GM23338 (cell line): ENCODE measurements at regions not wholly inside any gene's neighbourhood (a gene's known extent, or its start where the extent isn't known, plus 50 kb on each side); places are given as distances from the start of the nearest gene placed in this dataset.

Source experiments
- ATAC-seq: fragments of 200-7000 bp; cut with Tn5 transposase; 3 replicates; pipeline ENCODE4 v1.9.1; 2020
- DNase-seq: peaks from one replicate; pipeline ENCODE4 v3.0.0-alpha.2; 2015; ENCODE audit warnings: low spot score
- H2AFZ ChIP-seq: fragments of 200-600 bp; sonication (generic); 2 replicates; pipeline ENCODE4 v1.8.0; 2016; ENCODE audit warnings: antibody characterized with exemption, mild to moderate bottlenecking, moderate library complexity
- H3F3A ChIP-seq: fragments of 200-600 bp; sonication (generic); replicated peaks from 2 replicates; pipeline ENCODE4 v1.8.0; 2017; ENCODE audit warnings: antibody characterized with exemption, mixed run types, low read depth
- H3K27ac ChIP-seq: fragments of 200-600 bp; sonication (generic); 2 replicates; pipeline ENCODE4 v1.6.1; 2016; ENCODE audit warnings: low read depth
- H3K27me3 ChIP-seq: fragments of 200-600 bp; sonication (generic); 2 replicates; pipeline ENCODE4 v1.8.0; 2016; ENCODE audit warnings: mild to moderate bottlenecking, mixed run types, moderate library complexity; ENCODE audit not compliant: insufficient read depth
- H3K36me3 ChIP-seq: fragments of 200-600 bp; sonication (generic); 2 replicates; pipeline ENCODE4 v1.8.0; 2016; ENCODE audit warnings: mild to moderate bottlenecking; ENCODE audit not compliant: insufficient read depth
- H3K4me1 ChIP-seq: fragments of 200-600 bp; sonication (generic); 2 replicates; pipeline ENCODE4 v1.8.0; 2016; ENCODE audit warnings: mild to moderate bottlenecking, moderate library complexity; ENCODE audit not compliant: insufficient read depth
- H3K4me2 ChIP-seq: fragments of 200-600 bp; sonication (generic); 2 replicates; pipeline ENCODE4 v1.7.1; 2017; ENCODE audit warnings: mixed run types
- H3K4me3 ChIP-seq: fragments of 200-600 bp; sonication (generic); 2 replicates; pipeline ENCODE4 v1.6.1; 2016; ENCODE audit warnings: mixed run types
- H3K79me2 ChIP-seq: fragments of 200-600 bp; sonication (generic); replicated peaks from 2 replicates; pipeline ENCODE4 v1.8.0; 2017; ENCODE audit warnings: mild to moderate bottlenecking; ENCODE audit not compliant: insufficient read depth
- H3K9me2 ChIP-seq: fragments of 200-600 bp; sonication (generic); 2 replicates; pipeline ENCODE4 v1.8.0; 2017; ENCODE audit not compliant: insufficient read depth
- H4K20me1 ChIP-seq: fragments of 200-600 bp; sonication (generic); replicated peaks from 2 replicates; pipeline ENCODE4 v1.8.0; 2017; ENCODE audit warnings: mild to moderate bottlenecking; ENCODE audit not compliant: insufficient read depth
- H3K27ac Mint-ChIP-seq: 2 replicates; pipeline ENCODE4 v1.8.0; 2020; ENCODE audit warnings: inconsistent platforms, mild to moderate bottlenecking, moderate library complexity, mixed read lengths
- H3K27me3 Mint-ChIP-seq: 3 replicates; pipeline ENCODE4 v1.8.0; 2022; ENCODE audit warnings: low read depth, mild to moderate bottlenecking, moderate library complexity, mixed read lengths, inconsistent platforms; ENCODE audit not compliant: insufficient read depth, poor library complexity
- H3K36me3 Mint-ChIP-seq: 3 replicates; pipeline ENCODE4 v1.8.0; 2021; ENCODE audit warnings: low read depth, mild to moderate bottlenecking, inconsistent platforms, moderate library complexity, mixed read lengths
- H3K4me1 Mint-ChIP-seq: 3 replicates; pipeline ENCODE4 v1.8.0; 2020; ENCODE audit warnings: mild to moderate bottlenecking, inconsistent platforms, mixed read lengths
- H3K4me3 Mint-ChIP-seq: 3 replicates; pipeline ENCODE4 v1.8.0; 2021; ENCODE audit warnings: moderate library complexity, mild to moderate bottlenecking, inconsistent platforms, mixed read lengths
- H3K9me3 Mint-ChIP-seq: 3 replicates; pipeline ENCODE4 v1.8.0; 2020; ENCODE audit warnings: moderate library complexity, mild to moderate bottlenecking, inconsistent platforms, mixed read lengths
- EZH2phosphoT487 ChIP-seq: fragments of 200-600 bp; sonication (generic); IDR thresholded peaks from one replicate; pipeline ENCODE4 v1.8.1; 2018; ENCODE audit warnings: antibody characterized with exemption; ENCODE audit not compliant: unreplicated experiment
- REST ChIP-seq: IDR thresholded peaks from one replicate; pipeline ENCODE4 v1.6.1; 2018; ENCODE audit warnings: antibody characterized with exemption; ENCODE audit not compliant: unreplicated experiment

- Histone ChIP-seq H3K27ac (no peak overlapping the region), H4K20me1 (no peaks in the 10 kb centered on the region), H3K27me3 (no peaks in the 10 kb centered on the region), H3K79me2 (no peaks in the 10 kb centered on the region), H3K36me3 (no peaks in the 10 kb centered on the region), H3K4me1 (no peaks in the 10 kb centered on the region), H3K4me2 (no peak overlapping the region), H3F3A (no peaks in the 10 kb centered on the region), H3K4me3 (no peak overlapping the region), H3K9me2 (no peaks in the 10 kb centered on the region), H2AFZ (no peak overlapping the region)
- TF ChIP-seq EZH2phosphoT487, result no peak
- Mint-ChIP-seq H3K4me1 (peaks cover 5% of the 10 kb centered on the region; the same call in 2 of the 3 replicates), H3K27me3 (peaks cover 14% of the 10 kb centered on the region), H3K9me3 (no peaks in the 10 kb centered on the region), H3K36me3 (no peaks in the 10 kb centered on the region), H3K27ac (no peak overlapping the region), H3K4me3 (no peak overlapping the region)
- no peak for ATAC-seq
- DNase-seq, result no peak
Measured at GRCh38 chr1:40917995-40918711, 56.0 kb upstream of the CITED4 start.

GRCh38 chr1:40919475-40920011 lies 57.4 kb upstream of the CITED4 start:
- H3K9me3 Mint-ChIP-seq, result no peaks in the 10 kb centered on the region

More at GRCh38 chr1:40919475-40920011, 57.4 kb upstream of the CITED4 start:
- TF ChIP-seq REST, result no peak
- no peak overlapping the region for H3K4me3 ChIP-seq
- Mint-ChIP-seq H3K36me3 (no peaks in the 10 kb centered on the region), H3K4me3 (no peak overlapping the region; the same call in 2 of the 3 replicates), H3K27me3 (peaks cover 14% of the 10 kb centered on the region), H3K4me1 (peaks cover 9% of the 10 kb centered on the region), H3K27ac (no peak overlapping the region)
- H3K4me2 ChIP-seq, result no peak overlapping the region
- DNase-seq (no peak), ATAC-seq (peak; percentile 49; the same call in 2 of the 3 replicates)
- H3K36me3 ChIP-seq, result no peaks in the 10 kb centered on the region
- no peaks in the 10 kb centered on the region for H3F3A ChIP-seq
- no peaks in the 10 kb centered on the region for H4K20me1 ChIP-seq
- H3K27me3 ChIP-seq, result no peaks in the 10 kb centered on the region
- no peaks in the 10 kb centered on the region for H3K79me2 ChIP-seq
- H3K4me1 ChIP-seq, result no peaks in the 10 kb centered on the region
- H3K27ac ChIP-seq, result no peak overlapping the region
- no peak overlapping the region for H2AFZ ChIP-seq
- no peaks in the 10 kb centered on the region for H3K9me2 ChIP-seq
